B cell (primary cell): ENCODE measurements at regions not wholly inside any gene's neighbourhood (a gene's known extent, or its start where the extent isn't known, plus 50 kb on each side); places are given as distances from the start of the nearest gene placed in this dataset.

ENCODE experiments used
- ATAC-seq: fragments of 200-7000 bp; cut with Tn5 transposase; one replicate; pipeline ENCODE4 v1.10.0; 2021; ENCODE audit warnings: low read depth, mild to moderate bottlenecking, moderate number of reproducible peaks, moderate library complexity
- CTCF ChIA-PET: fragments of 350-600 bp; sonication (Branson Sonifier 250); formaldehyde crosslinking; loops from one replicate; lab custom pipeline; 2021; ENCODE audit warnings: antibody characterized with exemption, inconsistent platforms; lab: Charles Lee
- POLR2A ChIA-PET: fragments of 350-600 bp; sonication (Branson Sonifier 250); formaldehyde crosslinking; loops from one replicate; lab custom pipeline; 2021; ENCODE audit warnings: antibody characterized with exemption; lab: Charles Lee
- DNase-seq: peaks from one replicate; pipeline ENCODE4 v3.0.0; 2013
- H2AFZ ChIP-seq: 2 replicates; pipeline ENCODE4 v1.6.1; 2012; ENCODE audit warnings: mild to moderate bottlenecking, low read depth, low read length; ENCODE audit not compliant: insufficient read depth, poor library complexity, severe bottlenecking
- H3K27ac ChIP-seq, 2 donors: 1 replicate in 1 of 2; 2 replicates in 1 of 2; pipeline ENCODE4 v1.5.1; 2012 to 2013; ENCODE audit warnings: low read length in 2 of 2, mild to moderate bottlenecking in 2 of 2, moderate library complexity in 1 of 2
- H3K27me3 ChIP-seq, 4 experiments: fragments of 200-600 bp in 1 of 4; sonication (generic) in 1 of 4; replicated peaks in 1 of 4; 1 replicate in 2 of 4; 2 replicates in 2 of 4; pipeline versions ENCODE4 v1.6.1 to v1.7.0; 2013 to 2016; ENCODE audit warnings: low read length in 3 of 4, mild to moderate bottlenecking in 2 of 4, mixed read lengths in 1 of 4, moderate library complexity in 1 of 4; ENCODE audit not compliant: insufficient read depth in 4 of 4, control insufficient read depth in 3 of 4; ENCODE audit errors: control extremely low read depth in 1 of 4
- H3K36me3 ChIP-seq, 2 experiments: replicated peaks in 1 of 2; 1 replicate in 1 of 2; 2 replicates in 1 of 2; pipeline versions ENCODE4 v1.6.1 to v1.7.1; 2013; ENCODE audit warnings: low read length in 1 of 2; ENCODE audit not compliant: insufficient read depth in 2 of 2, control insufficient read depth in 1 of 2; ENCODE audit errors: control extremely low read depth in 1 of 2, extremely low read depth in 1 of 2
- H3K4me1 ChIP-seq, 2 donors: fragments of 200-600 bp in 1 of 2; sonication (generic) in 1 of 2; 1 replicate in 1 of 2; 2 replicates in 1 of 2; pipeline versions ENCODE4 v1.5.1 to v1.6.1; 2013 to 2017; ENCODE audit warnings: low read length in 2 of 2; ENCODE audit not compliant: control insufficient read depth in 2 of 2, insufficient read depth in 2 of 2
- H3K4me2 ChIP-seq: replicated peaks from 2 replicates; pipeline ENCODE3; 2012; ENCODE audit warnings: mild to moderate bottlenecking, low read depth, low read length; ENCODE audit not compliant: poor library complexity, severe bottlenecking
- H3K4me3 ChIP-seq, 5 experiments: fragments of 200-600 bp in 1 of 5; sonication (generic) in 1 of 5; 1 replicate in 3 of 5; 2 replicates in 2 of 5; pipeline versions ENCODE4 v1.5.1 to v1.7.0; 2011 to 2016; ENCODE audit warnings: low read length in 4 of 5, mild to moderate bottlenecking in 4 of 5, low read depth in 2 of 5, control low read depth in 1 of 5, moderate library complexity in 1 of 5; ENCODE audit not compliant: insufficient read depth in 1 of 5; ENCODE audit errors: control extremely low read depth in 1 of 5, extremely low read depth in 1 of 5
- H3K79me2 ChIP-seq: fragments of 200-600 bp; sonication (generic); one replicate; pipeline ENCODE4 v1.6.0; 2016; ENCODE audit warnings: low read length; ENCODE audit not compliant: control insufficient read depth, insufficient read depth
- H3K9ac ChIP-seq: fragments of 200-600 bp; sonication (generic); 2 replicates; pipeline ENCODE4 v1.6.1; 2017; ENCODE audit warnings: mild to moderate bottlenecking, low read length, moderate library complexity
- H3K9me3 ChIP-seq, 3 donors: one replicate each; pipeline versions ENCODE4 v1.6.1 to v1.7.1; 2013; ENCODE audit warnings: low read length in 2 of 3; ENCODE audit not compliant: control insufficient read depth in 2 of 3, insufficient read depth in 1 of 3; ENCODE audit errors: control extremely low read depth in 1 of 3
- H4K20me1 ChIP-seq: 2 replicates; pipeline ENCODE4 v1.6.0; 2012; ENCODE audit warnings: mild to moderate bottlenecking, low read length; ENCODE audit not compliant: insufficient read depth, control insufficient read depth, poor library complexity, severe bottlenecking
- H3K27ac Mint-ChIP-seq: one replicate; pipeline ENCODE4 v1.8.0; 2021; ENCODE audit warnings: mixed read lengths
- H3K27me3 Mint-ChIP-seq: one replicate; pipeline ENCODE4 v1.8.0; 2021; ENCODE audit warnings: mixed read lengths
- H3K4me1 Mint-ChIP-seq: one replicate; pipeline ENCODE4 v1.8.0; 2021; ENCODE audit warnings: mixed read lengths
- H3K4me3 Mint-ChIP-seq: one replicate; pipeline ENCODE4 v1.8.0; 2021; ENCODE audit warnings: mixed read lengths
- H3K9me3 Mint-ChIP-seq: one replicate; pipeline ENCODE4 v1.8.0; 2022; ENCODE audit warnings: mixed read lengths; ENCODE audit not compliant: insufficient read depth
- EZH2 ChIP-seq: IDR thresholded peaks from 2 replicates; pipeline ENCODE4 v1.6.1; 2012; ENCODE audit warnings: borderline replicate concordance, low read depth, mild to moderate bottlenecking, moderate library complexity, low read length; ENCODE audit not compliant: insufficient read depth, poor library complexity, severe bottlenecking
- WGBS: methylation state at CpG from one replicate; pipeline ENCODE4 v1.1.5; 2013; ENCODE audit warnings: missing lambda C conversion rate; ENCODE audit not compliant: insufficient coverage; 5-methylcytosine and 5-hydroxymethylcytosine counted together
- intact Hi-C: fragments of 100-400 bp; cut with micrococcal nuclease; formaldehyde crosslinking; loops from one replicate; pipeline ENCODE4 v1.10.0; 2022
- TF ChIP-seq, protein P1 (sequence below): fragments of 200-600 bp; IDR thresholded peaks from one replicate; pipeline ENCODE4 v1.8.0; 2022; ENCODE audit warnings: antibody characterized with exemption, mild to moderate bottlenecking

DNA sequence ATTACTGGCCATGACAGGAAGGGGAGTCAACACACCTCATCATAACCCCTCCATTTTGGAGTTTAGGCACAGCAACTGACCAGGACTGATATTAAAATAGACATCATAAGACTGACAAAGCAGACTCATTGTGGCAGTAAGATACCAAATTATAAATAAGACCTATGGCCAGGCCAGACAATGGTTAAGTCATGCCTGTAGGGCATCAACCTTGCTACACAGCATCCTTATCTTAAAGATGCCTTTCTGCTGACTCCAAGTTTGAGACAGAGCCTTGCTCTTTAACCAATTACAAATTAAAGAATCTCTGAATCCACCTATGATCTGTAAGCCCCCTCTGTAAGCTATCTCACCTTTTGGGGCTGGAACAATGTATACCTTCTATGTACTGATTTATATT is 65.5 kb downstream of the VCX2 start:
- Histone ChIP-seq H3K4me2 (no peak overlapping the region), H2AFZ (no peak overlapping the region), H3K4me3 (no peak overlapping the region), H4K20me1 (no peaks in the 10 kb centered on the region), H3K27me3 (no peaks in the 10 kb centered on the region), H3K4me1 (no peaks in the 10 kb centered on the region), H3K9me3 (no peaks in the 10 kb centered on the region), H3K27ac (no peak overlapping the region), H3K36me3 (no peaks in the 10 kb centered on the region), H3K79me2 (no peaks in the 10 kb centered on the region), H3K9ac (no peak overlapping the region)
- no peak overlapping the region for H3K4me3 Mint-ChIP-seq
- CTCF ChIA-PET, result no interaction called here
- H3K27ac Mint-ChIP-seq, result no peak overlapping the region
- ATAC-seq (no peak), DNase-seq (no peak)
- H3K27me3 Mint-ChIP-seq, result no peaks in the 10 kb centered on the region
- POLR2A ChIA-PET, result no interaction called here
- intact Hi-C loops, result no loop called here
- no peaks in the 10 kb centered on the region for H3K9me3 Mint-ChIP-seq
- H3K4me1 Mint-ChIP-seq, result no peaks in the 10 kb centered on the region
- TF ChIP-seq, protein P1, sequence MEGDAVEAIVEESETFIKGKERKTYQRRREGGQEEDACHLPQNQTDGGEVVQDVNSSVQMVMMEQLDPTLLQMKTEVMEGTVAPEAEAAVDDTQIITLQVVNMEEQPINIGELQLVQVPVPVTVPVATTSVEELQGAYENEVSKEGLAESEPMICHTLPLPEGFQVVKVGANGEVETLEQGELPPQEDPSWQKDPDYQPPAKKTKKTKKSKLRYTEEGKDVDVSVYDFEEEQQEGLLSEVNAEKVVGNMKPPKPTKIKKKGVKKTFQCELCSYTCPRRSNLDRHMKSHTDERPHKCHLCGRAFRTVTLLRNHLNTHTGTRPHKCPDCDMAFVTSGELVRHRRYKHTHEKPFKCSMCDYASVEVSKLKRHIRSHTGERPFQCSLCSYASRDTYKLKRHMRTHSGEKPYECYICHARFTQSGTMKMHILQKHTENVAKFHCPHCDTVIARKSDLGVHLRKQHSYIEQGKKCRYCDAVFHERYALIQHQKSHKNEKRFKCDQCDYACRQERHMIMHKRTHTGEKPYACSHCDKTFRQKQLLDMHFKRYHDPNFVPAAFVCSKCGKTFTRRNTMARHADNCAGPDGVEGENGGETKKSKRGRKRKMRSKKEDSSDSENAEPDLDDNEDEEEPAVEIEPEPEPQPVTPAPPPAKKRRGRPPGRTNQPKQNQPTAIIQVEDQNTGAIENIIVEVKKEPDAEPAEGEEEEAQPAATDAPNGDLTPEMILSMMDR, result no peak
- TF ChIP-seq EZH2, result no peak

DNA sequence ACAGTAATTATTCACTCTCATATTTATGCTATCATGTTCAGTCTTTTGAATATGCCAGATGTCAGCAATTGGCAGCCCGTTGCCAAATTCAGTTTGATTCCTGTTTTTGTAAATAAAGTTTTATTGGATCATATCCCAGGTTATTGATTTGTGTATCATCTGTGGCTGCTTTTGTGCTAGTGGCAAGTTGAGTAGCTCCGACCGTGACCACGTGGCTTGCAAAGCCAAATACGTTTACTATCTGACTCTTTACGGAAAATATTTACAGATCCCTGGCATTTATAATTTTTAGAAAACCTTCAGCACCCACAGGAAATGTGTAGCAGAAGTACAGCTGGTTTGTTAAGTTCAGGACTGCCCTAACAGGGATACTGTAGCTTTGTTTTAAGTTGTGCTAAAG is 67.4 kb downstream of the VCX2 start:
- Histone ChIP-seq H2AFZ (no peak overlapping the region), H3K27ac (no peak overlapping the region), H3K4me2 (no peak overlapping the region), H3K27me3 (no peaks in the 10 kb centered on the region), H3K9ac (no peak overlapping the region), H3K4me1 (no peaks in the 10 kb centered on the region), H3K79me2 (no peaks in the 10 kb centered on the region), H4K20me1 (no peaks in the 10 kb centered on the region), H3K36me3 (no peaks in the 10 kb centered on the region), H3K9me3 (no peaks in the 10 kb centered on the region), H3K4me3 (no peak overlapping the region)
- ChIA-PET POLR2A (no interaction called here), CTCF (no interaction called here)
- no peak for ATAC-seq
- H3K4me3 Mint-ChIP-seq, result no peak overlapping the region
- no CpG with 5 or more reads among the region's 6 CpGs for WGBS
- H3K4me1 Mint-ChIP-seq, result no peaks in the 10 kb centered on the region
- no peaks in the 10 kb centered on the region for H3K9me3 Mint-ChIP-seq
- TF ChIP-seq, protein P1, result no peak
- TF ChIP-seq EZH2, result no peak
- H3K27me3 Mint-ChIP-seq, result no peaks in the 10 kb centered on the region
- no peak overlapping the region for H3K27ac Mint-ChIP-seq
- intact Hi-C loops, result no loop called here
- no peak for DNase-seq
